Activated T-helper 17 cell treated with anti-CD3 and anti-CD28 coated beads, Interleukin-2, amount 50 U/mL, for 72 hours (primary cell): ENCODE measurements at regions not wholly inside any gene's neighbourhood (a gene's known extent, or its start where the extent isn't known, plus 50 kb on each side); places are given as distances from the start of the nearest gene placed in this dataset.
A peak's percentile ranks its signal among the peaks of the same experiment; 100 is the strongest.

Experiments
- ATAC-seq: fragments of 150-1000 bp; cut with Tn5 transposase; replicated peaks from 2 replicates; pipeline ENCODE4 v1.10.0; 2021; ENCODE audit warnings: mild to moderate bottlenecking, moderate library complexity
- H3K27ac Mint-ChIP-seq: one replicate; pipeline ENCODE4 v1.8.0; 2022; ENCODE audit warnings: mixed read lengths
- H3K27me3 Mint-ChIP-seq: one replicate; pipeline ENCODE4 v1.8.0; 2022; ENCODE audit warnings: mixed read lengths
- H3K36me3 Mint-ChIP-seq: one replicate; pipeline ENCODE4 v1.8.0; 2022; ENCODE audit warnings: low read depth, mild to moderate bottlenecking, mixed read lengths
- H3K4me1 Mint-ChIP-seq: one replicate; pipeline ENCODE4 v1.8.0; 2022; ENCODE audit warnings: mixed read lengths
- H3K4me3 Mint-ChIP-seq: one replicate; pipeline ENCODE4 v1.8.0; 2022; ENCODE audit warnings: mild to moderate bottlenecking, mixed read lengths
- H3K9me3 Mint-ChIP-seq: one replicate; pipeline ENCODE4 v1.8.0; 2022; ENCODE audit warnings: mixed read lengths

GRCh38 chr6:15058200-15059061 is 187.4 kb upstream of the JARID2 start:
- H3K27me3 Mint-ChIP-seq = no peaks in the 10 kb centered on the region
- no peaks in the 10 kb centered on the region for H3K9me3 Mint-ChIP-seq
- ATAC-seq = no peak
- no peak overlapping the region for H3K4me3 Mint-ChIP-seq
- H3K4me1 Mint-ChIP-seq = no peaks in the 10 kb centered on the region
- H3K27ac Mint-ChIP-seq = no peak overlapping the region
- no peaks in the 10 kb centered on the region for H3K36me3 Mint-ChIP-seq

GRCh38 chr6:15061180-15061641 is 184.7 kb upstream of the JARID2 start:
- no peak overlapping the region for H3K4me3 Mint-ChIP-seq
- H3K36me3 Mint-ChIP-seq = no peaks in the 10 kb centered on the region
- no peak overlapping the region for H3K27ac Mint-ChIP-seq
- H3K4me1 Mint-ChIP-seq = no peaks in the 10 kb centered on the region
- no peak for ATAC-seq
- H3K27me3 Mint-ChIP-seq = no peaks in the 10 kb centered on the region
- no peaks in the 10 kb centered on the region for H3K9me3 Mint-ChIP-seq

GRCh38 chr6:15061908-15062515 is 183.9 kb upstream of the JARID2 start:
- no peaks in the 10 kb centered on the region for H3K9me3 Mint-ChIP-seq
- no peaks in the 10 kb centered on the region for H3K36me3 Mint-ChIP-seq
- no peak overlapping the region for H3K27ac Mint-ChIP-seq
- H3K4me1 Mint-ChIP-seq = peaks cover 4% of the 10 kb centered on the region
- no peaks in the 10 kb centered on the region for H3K27me3 Mint-ChIP-seq
- H3K4me3 Mint-ChIP-seq = no peak overlapping the region
- ATAC-seq = no peak

- H3K27me3 Mint-ChIP-seq = no peaks in the 10 kb centered on the region
- H3K4me1 Mint-ChIP-seq = peaks cover 4% of the 10 kb centered on the region
- no peaks in the 10 kb centered on the region for H3K36me3 Mint-ChIP-seq
- no peak overlapping the region for H3K4me3 Mint-ChIP-seq
- ATAC-seq = no peak
- H3K27ac Mint-ChIP-seq = no peak overlapping the region
- no peaks in the 10 kb centered on the region for H3K9me3 Mint-ChIP-seq
These were observed 183.2 kb upstream of the JARID2 start for GRCh38 chr6:15062516-15063252.

DNA sequence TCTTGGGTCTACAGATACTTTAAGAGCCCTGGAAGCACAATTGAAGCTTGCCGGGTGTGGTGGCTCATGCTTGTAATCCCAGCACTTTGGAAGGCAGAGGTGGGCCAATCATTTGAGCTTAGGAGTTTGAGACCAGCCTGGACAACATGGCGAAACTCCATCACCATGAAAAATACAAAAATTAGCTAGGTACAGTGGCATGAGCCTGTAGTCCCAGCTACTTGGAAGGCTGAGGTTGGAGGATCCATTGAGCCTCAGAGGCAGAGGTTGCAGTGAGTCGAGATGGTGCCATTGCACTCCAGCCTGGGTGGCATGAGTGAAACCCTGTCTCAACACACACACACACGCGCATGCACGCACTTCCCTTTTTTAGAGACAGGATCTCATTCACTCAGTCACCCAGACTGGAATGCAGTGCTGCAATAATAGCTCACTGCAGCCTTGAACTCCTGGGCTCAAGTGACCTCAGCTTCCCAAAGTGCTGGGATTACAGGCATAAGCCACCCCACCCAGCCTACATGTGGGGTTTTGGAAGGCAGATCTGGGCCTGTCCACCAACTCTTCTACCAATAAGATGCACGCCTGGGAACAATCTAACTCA is 182.5 kb upstream of the JARID2 start:
- no peak overlapping the region for H3K27ac Mint-ChIP-seq
- peaks cover 4% of the 10 kb centered on the region for H3K4me1 Mint-ChIP-seq
- no peaks in the 10 kb centered on the region for H3K36me3 Mint-ChIP-seq
- ATAC-seq = no peak
- no peaks in the 10 kb centered on the region for H3K9me3 Mint-ChIP-seq
- no peaks in the 10 kb centered on the region for H3K27me3 Mint-ChIP-seq
- no peak overlapping the region for H3K4me3 Mint-ChIP-seq

DNA sequence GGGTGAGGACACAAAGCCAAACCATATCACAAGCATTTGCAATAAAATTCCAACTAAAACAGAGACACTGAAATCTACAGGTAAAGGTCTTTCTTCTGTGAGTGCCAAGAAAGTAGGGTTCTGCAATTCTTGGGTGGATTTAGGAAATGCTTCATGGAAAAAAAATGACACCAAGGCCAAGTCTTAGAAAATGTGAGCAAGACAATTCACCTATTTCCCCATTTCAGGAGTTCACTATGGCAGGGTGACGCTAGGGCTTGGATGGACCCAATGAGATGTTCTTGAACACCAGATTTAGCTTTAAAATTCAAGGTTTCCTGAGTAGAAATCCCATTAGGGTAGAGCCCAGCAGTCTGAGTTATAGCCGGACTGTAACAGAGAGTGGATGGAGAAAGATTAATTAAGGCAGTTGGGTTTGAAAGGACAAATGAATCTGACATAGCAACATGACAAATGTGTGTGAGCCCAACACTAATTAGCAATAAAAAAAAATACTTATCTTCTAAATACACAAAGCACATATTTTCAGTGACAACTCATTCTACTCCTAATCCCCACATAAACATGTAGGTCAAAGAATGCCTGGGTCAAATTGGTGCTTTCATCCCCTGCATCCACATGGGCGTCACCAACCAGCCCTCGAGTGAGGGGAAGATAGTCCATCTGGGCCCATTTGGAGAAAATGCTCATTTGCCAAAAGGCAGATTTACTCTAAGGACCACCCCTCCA is 180.4 kb upstream of the JARID2 start:
- H3K27ac Mint-ChIP-seq = no peak overlapping the region
- no peaks in the 10 kb centered on the region for H3K9me3 Mint-ChIP-seq
- no peak for ATAC-seq
- no peaks in the 10 kb centered on the region for H3K27me3 Mint-ChIP-seq
- peaks cover 4% of the 10 kb centered on the region for H3K4me1 Mint-ChIP-seq
- no peak overlapping the region for H3K4me3 Mint-ChIP-seq
- H3K36me3 Mint-ChIP-seq = no peaks in the 10 kb centered on the region

GRCh38 chr6:15066089-15066758 is 179.6 kb upstream of the JARID2 start:
- H3K27me3 Mint-ChIP-seq = no peaks in the 10 kb centered on the region
- H3K4me3 Mint-ChIP-seq = no peak overlapping the region
- peaks cover 4% of the 10 kb centered on the region for H3K4me1 Mint-ChIP-seq
- no peaks in the 10 kb centered on the region for H3K36me3 Mint-ChIP-seq
- no peak overlapping the region for H3K27ac Mint-ChIP-seq
- ATAC-seq = no peak
- no peaks in the 10 kb centered on the region for H3K9me3 Mint-ChIP-seq

GRCh38 chr6:15073344-15073789 is 172.5 kb upstream of the JARID2 start:
- Mint-ChIP-seq H3K9me3 (no peaks in the 10 kb centered on the region), H3K36me3 (no peaks in the 10 kb centered on the region), H3K27me3 (no peaks in the 10 kb centered on the region), H3K4me3 (no peak overlapping the region), H3K27ac (no peak overlapping the region), H3K4me1 (peaks cover 4% of the 10 kb centered on the region)
- ATAC-seq = peak; percentile 88

DNA sequence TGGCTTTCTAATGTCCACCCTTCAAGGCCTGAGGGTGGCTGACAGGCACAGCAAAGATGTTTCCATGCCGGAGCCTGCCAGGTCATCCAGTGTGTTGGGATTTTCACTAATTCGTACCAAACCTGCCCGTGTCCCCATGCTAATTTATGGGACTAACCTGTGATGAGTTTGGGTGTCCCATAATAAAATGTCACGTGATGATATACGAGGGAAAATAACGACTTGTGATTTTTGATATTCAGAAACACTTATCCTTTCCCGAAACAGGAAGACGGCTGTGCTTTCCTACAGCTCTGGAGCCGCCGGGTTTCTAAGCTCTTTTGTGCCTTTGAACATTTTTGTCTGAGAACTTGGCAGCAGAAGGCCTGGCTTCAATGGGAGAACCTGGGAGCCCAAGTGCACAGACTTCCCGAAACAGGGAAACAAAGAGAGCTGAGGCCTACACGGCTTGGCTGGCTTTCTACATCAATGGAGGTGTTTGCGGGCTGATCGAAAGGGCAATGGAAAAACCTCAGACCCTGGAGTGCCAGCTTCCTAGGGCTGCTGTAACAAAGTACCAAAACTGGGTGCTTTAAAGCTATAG is 171.9 kb upstream of the JARID2 start:
- ATAC-seq = no peak
- Mint-ChIP-seq H3K9me3 (no peaks in the 10 kb centered on the region), H3K4me3 (no peak overlapping the region), H3K27me3 (no peaks in the 10 kb centered on the region), H3K36me3 (no peaks in the 10 kb centered on the region), H3K4me1 (peaks cover 4% of the 10 kb centered on the region), H3K27ac (no peak overlapping the region)

DNA sequence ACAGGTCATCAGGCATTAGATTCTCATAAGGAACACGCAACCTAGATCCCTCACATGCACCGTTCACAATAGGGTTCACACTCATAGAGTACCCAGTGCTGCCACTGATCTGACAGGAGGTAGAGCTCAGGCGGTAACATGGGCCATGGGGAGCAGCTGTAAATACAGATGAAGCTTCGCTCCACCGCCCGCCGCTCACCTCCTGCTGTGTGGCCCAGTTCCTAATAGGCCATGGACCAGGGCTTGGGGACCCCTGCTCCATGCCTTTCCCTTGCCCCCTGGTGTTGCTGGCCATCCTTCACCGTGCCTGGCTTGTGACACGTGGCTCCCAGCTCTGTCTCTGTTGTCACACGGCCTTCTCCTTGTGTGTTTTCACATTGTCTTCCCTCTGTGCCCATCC is 171.1 kb upstream of the JARID2 start:
- H3K4me3 Mint-ChIP-seq = no peak overlapping the region
- H3K27ac Mint-ChIP-seq = no peak overlapping the region
- H3K27me3 Mint-ChIP-seq = no peaks in the 10 kb centered on the region
- peaks cover 4% of the 10 kb centered on the region for H3K4me1 Mint-ChIP-seq
- H3K9me3 Mint-ChIP-seq = no peaks in the 10 kb centered on the region
- ATAC-seq = no peak
- no peaks in the 10 kb centered on the region for H3K36me3 Mint-ChIP-seq

- Mint-ChIP-seq H3K4me1 (peaks cover 4% of the 10 kb centered on the region), H3K27me3 (peaks cover 4% of the 10 kb centered on the region), H3K9me3 (no peaks in the 10 kb centered on the region), H3K27ac (no peak overlapping the region), H3K36me3 (no peaks in the 10 kb centered on the region), H3K4me3 (no peak overlapping the region)
- no peak for ATAC-seq
These were observed 169.3 kb upstream of the JARID2 start for GRCh38 chr6:15076565-15076964.

DNA sequence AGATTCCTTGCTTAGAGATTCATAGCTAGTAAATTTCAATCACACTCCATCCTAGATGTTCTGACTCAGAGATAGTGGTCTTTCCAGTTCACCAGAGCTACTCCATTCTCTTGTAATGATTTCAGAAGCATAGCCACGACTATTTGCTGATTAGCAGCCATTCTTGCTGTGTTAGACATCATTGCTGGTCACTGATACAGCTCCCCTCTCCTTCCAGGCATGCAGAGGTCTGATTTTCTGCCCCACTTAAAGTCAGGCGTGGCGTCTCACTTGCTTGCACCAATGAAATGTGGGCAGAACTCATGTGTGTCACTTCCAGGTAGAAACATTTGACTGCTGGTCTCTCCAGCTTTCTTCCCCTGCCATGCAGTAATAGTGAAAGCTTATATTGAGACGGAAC is 168.9 kb upstream of the JARID2 start:
- Mint-ChIP-seq H3K4me1 (peaks cover 3% of the 10 kb centered on the region), H3K36me3 (no peaks in the 10 kb centered on the region), H3K27me3 (peaks cover 4% of the 10 kb centered on the region), H3K27ac (no peak overlapping the region), H3K9me3 (no peaks in the 10 kb centered on the region), H3K4me3 (no peak overlapping the region)
- peak; percentile 27 for ATAC-seq

DNA sequence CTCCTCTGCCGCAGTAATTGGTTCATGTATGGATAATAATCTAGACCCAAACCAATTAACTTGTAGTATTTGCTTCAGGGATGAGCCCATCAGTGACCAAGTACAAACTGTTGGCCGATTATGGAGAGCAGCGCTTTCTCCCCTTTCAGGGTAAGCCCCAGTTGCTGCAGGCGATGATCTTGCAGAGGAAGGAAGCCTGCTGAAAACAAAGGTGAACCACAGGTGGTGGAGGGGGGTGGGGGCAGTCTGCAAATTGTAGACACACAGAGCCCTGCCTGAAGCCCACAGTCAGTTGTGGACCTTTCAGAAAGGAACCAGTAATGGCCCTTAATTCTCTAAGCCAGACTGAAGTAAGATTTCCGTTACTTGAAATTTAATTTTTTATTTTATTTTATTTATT is 167.9 kb upstream of the JARID2 start:
- H3K27ac Mint-ChIP-seq = no peak overlapping the region
- no peak for ATAC-seq
- no peaks in the 10 kb centered on the region for H3K4me1 Mint-ChIP-seq
- H3K4me3 Mint-ChIP-seq = no peak overlapping the region
- no peaks in the 10 kb centered on the region for H3K36me3 Mint-ChIP-seq
- H3K9me3 Mint-ChIP-seq = no peaks in the 10 kb centered on the region
- H3K27me3 Mint-ChIP-seq = peaks cover 4% of the 10 kb centered on the region
